WTC11 (cell line): ENCODE measurements at regions not wholly inside any gene's neighbourhood (a gene's known extent, or its start where the extent isn't known, plus 50 kb on each side); places are given as distances from the start of the nearest gene placed in this dataset.
"Not testable (repeated sequence)": the region's sequence is repeated elsewhere in the genome, so short reads cannot be mapped to it uniquely, and the experiment has no call there.

ENCODE experiments used
- ATAC-seq: fragments of 200-7000 bp; cut with Tn5 transposase; 2 replicates; pipeline ENCODE4 v1.10.0; 2021; ENCODE audit warnings: mild to moderate bottlenecking, moderate library complexity
- CTCF ChIA-PET: fragments of 300-600 bp; sonication (Branson Sonifier 250); formaldehyde crosslinking; loops from one replicate; lab custom pipeline; 2021; ENCODE audit warnings: antibody characterized with exemption; lab: Charles Lee
- POLR2A ChIA-PET: fragments of 350-600 bp; sonication (Branson Sonifier 250); formaldehyde crosslinking; loops from one replicate; lab custom pipeline; 2021; ENCODE audit warnings: antibody characterized with exemption; lab: Charles Lee
- DNase-seq: peaks from one replicate; pipeline ENCODE4 v3.0.0; 2021; ENCODE audit warnings: low spot score
- H3K27ac Mint-ChIP-seq: 2 replicates; pipeline ENCODE4 v1.8.0; 2021; ENCODE audit warnings: mixed read lengths
- H3K27me3 Mint-ChIP-seq: 2 replicates; pipeline ENCODE4 v1.8.0; 2021; ENCODE audit warnings: low read depth, mild to moderate bottlenecking, moderate library complexity, mixed read lengths
- H3K36me3 Mint-ChIP-seq: 2 replicates; pipeline ENCODE4 v1.8.0; 2021; ENCODE audit warnings: mixed read lengths
- H3K4me1 Mint-ChIP-seq: 2 replicates; pipeline ENCODE4 v1.8.0; 2022; ENCODE audit warnings: mixed read lengths
- H3K4me3 Mint-ChIP-seq: 2 replicates; pipeline ENCODE4 v1.8.0; 2021; ENCODE audit warnings: mild to moderate bottlenecking, moderate library complexity, mixed read lengths
- H3K9me3 Mint-ChIP-seq: 2 replicates; pipeline ENCODE4 v1.8.0; 2021; ENCODE audit warnings: mixed read lengths
- ATF1 ChIP-seq: sonication (generic); formaldehyde crosslinking; IDR thresholded peaks from 2 replicates; pipeline ENCODE4 v1.8.1; 2023; ENCODE audit warnings: mild to moderate bottlenecking, moderate library complexity, missing genetic modification reagents
- CDX4 ChIP-seq: fragments of 250-450 bp; sonication (Bioruptor Pico); IDR thresholded peaks from 2 replicates; pipeline ENCODE4 v1.9.0; 2021; ENCODE audit warnings: moderate library complexity, mild to moderate bottlenecking, inconsistent platforms, borderline replicate concordance
- CREM ChIP-seq: sonication (generic); formaldehyde crosslinking; IDR thresholded peaks from 2 replicates; pipeline ENCODE4 v1.8.1; 2022; ENCODE audit warnings: mild to moderate bottlenecking, missing genetic modification reagents, moderate library complexity
- HMGXB4 ChIP-seq: sonication (generic); formaldehyde crosslinking; IDR thresholded peaks from 2 replicates; pipeline ENCODE4 v1.8.1; 2023; ENCODE audit warnings: mild to moderate bottlenecking, moderate library complexity, missing genetic modification reagents
- JAZF1 ChIP-seq: fragments of 250-450 bp; sonication (Bioruptor Pico); IDR thresholded peaks from 2 replicates; pipeline ENCODE4 v1.9.0; 2021; ENCODE audit warnings: moderate library complexity, mild to moderate bottlenecking, inconsistent platforms
- KAT7 ChIP-seq: sonication (generic); formaldehyde crosslinking; IDR thresholded peaks from 2 replicates; pipeline ENCODE4 v1.8.1; 2023; ENCODE audit warnings: missing genetic modification reagents, mild to moderate bottlenecking, borderline replicate concordance
- MAX ChIP-seq: sonication (generic); formaldehyde crosslinking; IDR thresholded peaks from 2 replicates; pipeline ENCODE4 v1.8.0; 2022; ENCODE audit warnings: mild to moderate bottlenecking, missing genetic modification reagents
- MXD4 ChIP-seq: fragments of 250-450 bp; sonication (Bioruptor Pico); IDR thresholded peaks from 2 replicates; pipeline ENCODE4 v1.8.0; 2021; ENCODE audit warnings: mild to moderate bottlenecking, moderate library complexity, borderline replicate concordance
- NFATC4 ChIP-seq: fragments of 250-450 bp; sonication (Bioruptor Pico); IDR thresholded peaks from 2 replicates; pipeline ENCODE4 v1.9.0; 2021; ENCODE audit warnings: mild to moderate bottlenecking
- NR1H2 ChIP-seq: sonication (generic); formaldehyde crosslinking; IDR thresholded peaks from 2 replicates; pipeline ENCODE4 v1.9.0; 2021; ENCODE audit warnings: mild to moderate bottlenecking, moderate library complexity, missing genetic modification reagents
- NR2C2 ChIP-seq: sonication (generic); formaldehyde crosslinking; IDR thresholded peaks from 2 replicates; pipeline ENCODE4 v1.8.0; 2022; ENCODE audit warnings: mild to moderate bottlenecking, missing genetic modification reagents
- RELA ChIP-seq: sonication (generic); formaldehyde crosslinking; IDR thresholded peaks from 2 replicates; pipeline ENCODE4 v1.8.1; 2022; ENCODE audit warnings: missing genetic modification reagents, mild to moderate bottlenecking, borderline replicate concordance
- SP1 ChIP-seq: sonication (generic); formaldehyde crosslinking; conservative IDR thresholded peaks from 2 replicates; pipeline ENCODE4 v1.8.1; 2022; ENCODE audit warnings: missing genetic modification reagents
- TEAD1 ChIP-seq: sonication (generic); formaldehyde crosslinking; IDR thresholded peaks from 2 replicates; pipeline ENCODE4 v1.8.0; 2022; ENCODE audit warnings: mild to moderate bottlenecking, missing genetic modification reagents
- ZBTB21 ChIP-seq: sonication (generic); formaldehyde crosslinking; IDR thresholded peaks from 2 replicates; pipeline ENCODE4 v1.8.1; 2023; ENCODE audit warnings: mild to moderate bottlenecking, missing genetic modification reagents, borderline replicate concordance
- ZNF121 ChIP-seq: sonication (generic); formaldehyde crosslinking; IDR thresholded peaks from 2 replicates; pipeline ENCODE4 v1.8.0; 2023; ENCODE audit warnings: missing genetic modification reagents
- ZNF512 ChIP-seq: sonication (generic); formaldehyde crosslinking; IDR thresholded peaks from 2 replicates; pipeline ENCODE4 v1.8.1; 2022; ENCODE audit warnings: missing genetic modification reagents, borderline replicate concordance
- ZSCAN18 ChIP-seq: fragments of 250-450 bp; sonication (Bioruptor Pico); IDR thresholded peaks from 2 replicates; pipeline ENCODE4 v2.1.2; 2022; ENCODE audit warnings: mild to moderate bottlenecking, moderate library complexity
- TF ChIP-seq, protein P1 (sequence below): fragments of 250-450 bp; sonication (Bioruptor Pico); IDR thresholded peaks from 2 replicates; pipeline ENCODE4 v1.8.0; 2021; ENCODE audit warnings: mild to moderate bottlenecking
- TF ChIP-seq, protein P2 (sequence below): sonication (generic); formaldehyde crosslinking; IDR thresholded peaks from 2 replicates; pipeline ENCODE4 v1.8.0; 2023; ENCODE audit warnings: missing genetic modification reagents
- TF ChIP-seq, protein P3 (sequence below): sonication (generic); formaldehyde crosslinking; IDR thresholded peaks from 2 replicates; pipeline ENCODE4 v1.8.0; 2022; ENCODE audit warnings: mild to moderate bottlenecking, missing genetic modification reagents
- TF ChIP-seq, protein P4 (sequence below): sonication (generic); formaldehyde crosslinking; IDR thresholded peaks from 2 replicates; pipeline ENCODE4 v1.8.1; 2023; ENCODE audit warnings: mild to moderate bottlenecking, missing genetic modification reagents

GRCh38 chr2:183901931-183902330, 696.4 kb upstream of the ZNF804A start:
- ChIA-PET POLR2A (no interaction called here), CTCF (no interaction called here)
- H3K27me3 Mint-ChIP-seq, result no peaks in the 10 kb centered on the region
- ATAC-seq (no peak), DNase-seq (no peak)
- H3K9me3 Mint-ChIP-seq, result peaks cover 5% of the 10 kb centered on the region
- no peak overlapping the region for H3K4me3 Mint-ChIP-seq
- peaks cover 4% of the 10 kb centered on the region for H3K4me1 Mint-ChIP-seq
- no peaks in the 10 kb centered on the region for H3K36me3 Mint-ChIP-seq
- H3K27ac Mint-ChIP-seq, result no peak overlapping the region
- TF ChIP-seq RELA (CRISPR knock-in tag) (no peak), CDX4 (CRISPR knock-in tag) (no peak), KAT7 (CRISPR knock-in tag) (no peak), MAX (CRISPR knock-in tag) (no peak), HMGXB4 (no peak), MXD4 (CRISPR knock-in tag) (no peak), NR2C2 (CRISPR knock-in tag) (no peak)
- TF ChIP-seq, protein P1, sequence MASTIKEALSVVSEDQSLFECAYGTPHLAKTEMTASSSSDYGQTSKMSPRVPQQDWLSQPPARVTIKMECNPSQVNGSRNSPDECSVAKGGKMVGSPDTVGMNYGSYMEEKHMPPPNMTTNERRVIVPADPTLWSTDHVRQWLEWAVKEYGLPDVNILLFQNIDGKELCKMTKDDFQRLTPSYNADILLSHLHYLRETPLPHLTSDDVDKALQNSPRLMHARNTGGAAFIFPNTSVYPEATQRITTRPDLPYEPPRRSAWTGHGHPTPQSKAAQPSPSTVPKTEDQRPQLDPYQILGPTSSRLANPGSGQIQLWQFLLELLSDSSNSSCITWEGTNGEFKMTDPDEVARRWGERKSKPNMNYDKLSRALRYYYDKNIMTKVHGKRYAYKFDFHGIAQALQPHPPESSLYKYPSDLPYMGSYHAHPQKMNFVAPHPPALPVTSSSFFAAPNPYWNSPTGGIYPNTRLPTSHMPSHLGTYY (CRISPR knock-in tag), result no peak
- TF ChIP-seq, protein P2, sequence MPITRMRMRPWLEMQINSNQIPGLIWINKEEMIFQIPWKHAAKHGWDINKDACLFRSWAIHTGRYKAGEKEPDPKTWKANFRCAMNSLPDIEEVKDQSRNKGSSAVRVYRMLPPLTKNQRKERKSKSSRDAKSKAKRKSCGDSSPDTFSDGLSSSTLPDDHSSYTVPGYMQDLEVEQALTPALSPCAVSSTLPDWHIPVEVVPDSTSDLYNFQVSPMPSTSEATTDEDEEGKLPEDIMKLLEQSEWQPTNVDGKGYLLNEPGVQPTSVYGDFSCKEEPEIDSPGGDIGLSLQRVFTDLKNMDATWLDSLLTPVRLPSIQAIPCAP, result no peak
- TF ChIP-seq, protein P3, sequence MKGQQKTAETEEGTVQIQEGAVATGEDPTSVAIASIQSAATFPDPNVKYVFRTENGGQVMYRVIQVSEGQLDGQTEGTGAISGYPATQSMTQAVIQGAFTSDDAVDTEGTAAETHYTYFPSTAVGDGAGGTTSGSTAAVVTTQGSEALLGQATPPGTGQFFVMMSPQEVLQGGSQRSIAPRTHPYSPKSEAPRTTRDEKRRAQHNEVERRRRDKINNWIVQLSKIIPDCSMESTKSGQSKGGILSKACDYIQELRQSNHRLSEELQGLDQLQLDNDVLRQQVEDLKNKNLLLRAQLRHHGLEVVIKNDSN (CRISPR knock-in tag), result no peak
- TF ChIP-seq, all 79 proteins: peak for 0

DNA sequence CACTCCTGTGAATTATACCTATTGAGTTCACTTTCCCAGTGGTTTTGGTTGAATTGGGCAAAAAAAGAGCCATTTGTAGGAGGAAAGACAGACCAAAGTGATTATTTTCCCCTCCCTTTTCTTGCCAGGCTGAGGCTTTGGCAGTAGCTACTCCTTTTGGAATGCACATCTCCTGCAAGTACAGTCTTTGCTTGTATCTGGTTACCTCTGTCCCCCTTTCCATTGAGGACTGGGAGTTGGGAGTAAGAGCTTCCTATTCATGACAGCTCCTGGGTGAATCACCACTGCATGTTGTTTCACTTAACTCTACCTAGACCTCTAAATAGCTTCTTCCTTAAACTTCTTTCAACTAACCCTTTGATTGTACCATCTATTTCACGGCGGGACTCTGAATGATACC, 695.3 kb upstream of the ZNF804A start:
- Mint-ChIP-seq H3K36me3 (no peaks in the 10 kb centered on the region), H3K9me3 (peaks cover 5% of the 10 kb centered on the region), H3K27me3 (no peaks in the 10 kb centered on the region), H3K4me1 (peaks cover 4% of the 10 kb centered on the region), H3K27ac (no peak overlapping the region), H3K4me3 (no peak overlapping the region)
- DNase-seq (no peak), ATAC-seq (peak; percentile 52)
- ChIA-PET POLR2A (no interaction called here), CTCF (no interaction called here)
- TF ChIP-seq CREM (CRISPR knock-in tag) (no peak), TEAD1 (CRISPR knock-in tag) (no peak), NR1H2 (no peak), SP1 (CRISPR knock-in tag) (no peak), ATF1 (CRISPR knock-in tag) (no peak), ZSCAN18 (no peak), JAZF1 (no peak), ZNF121 (CRISPR knock-in tag) (no peak), ZNF512 (no peak), NFATC4 (CRISPR knock-in tag) (no peak), ZBTB21 (CRISPR knock-in tag) (no peak), NR2C2 (CRISPR knock-in tag) (no peak)
- TF ChIP-seq, protein P4, sequence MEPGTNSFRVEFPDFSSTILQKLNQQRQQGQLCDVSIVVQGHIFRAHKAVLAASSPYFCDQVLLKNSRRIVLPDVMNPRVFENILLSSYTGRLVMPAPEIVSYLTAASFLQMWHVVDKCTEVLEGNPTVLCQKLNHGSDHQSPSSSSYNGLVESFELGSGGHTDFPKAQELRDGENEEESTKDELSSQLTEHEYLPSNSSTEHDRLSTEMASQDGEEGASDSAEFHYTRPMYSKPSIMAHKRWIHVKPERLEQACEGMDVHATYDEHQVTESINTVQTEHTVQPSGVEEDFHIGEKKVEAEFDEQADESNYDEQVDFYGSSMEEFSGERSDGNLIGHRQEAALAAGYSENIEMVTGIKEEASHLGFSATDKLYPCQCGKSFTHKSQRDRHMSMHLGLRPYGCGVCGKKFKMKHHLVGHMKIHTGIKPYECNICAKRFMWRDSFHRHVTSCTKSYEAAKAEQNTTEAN (CRISPR knock-in tag), result no peak
- TF ChIP-seq, protein P3 (CRISPR knock-in tag), result no peak

- H3K4me3 Mint-ChIP-seq, H3K27me3 Mint-ChIP-seq, H3K27ac Mint-ChIP-seq, POLR2A ChIA-PET, H3K4me1 Mint-ChIP-seq, H3K36me3 Mint-ChIP-seq, ATAC-seq, DNase-seq, CTCF ChIA-PET: not testable (repeated sequence)
- peaks cover 17% of the 10 kb centered on the region for H3K9me3 Mint-ChIP-seq
Measured at GRCh38 chr2:183916041-183916440, 682.3 kb upstream of the ZNF804A start.
